ENCODE measurements at regions not wholly inside any gene's neighbourhood (a gene's known extent, or its start where the extent isn't known, plus 50 kb on each side); places are given as distances from the start of the nearest gene placed in this dataset.

DNA sequence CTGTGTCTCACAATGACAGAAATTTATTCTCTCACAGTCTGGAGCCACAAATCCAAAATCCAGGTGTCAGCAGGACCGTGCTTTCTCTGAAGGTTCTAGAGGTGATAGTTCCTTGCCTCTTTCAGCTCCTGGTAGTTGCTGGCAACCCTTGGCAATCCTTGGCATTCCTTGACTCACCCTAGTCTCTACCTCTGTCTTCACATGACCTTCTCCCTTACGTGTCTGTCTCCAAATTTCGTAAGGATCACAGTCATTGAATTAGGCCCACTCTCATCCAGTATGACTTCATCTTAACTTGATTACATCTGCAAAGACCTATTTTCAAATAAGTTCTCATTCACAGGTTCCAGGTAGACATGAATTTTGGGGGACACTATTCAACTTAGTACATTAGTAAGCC is 143.1 kb downstream of the CEP57L1 start:
- DNase-seq (no peak), ATAC-seq (replicated peaks) (no peak)
- Mint-ChIP-seq H3K4me3 (no peak overlapping the region), H3K36me3 (peaks cover 0 to 3% of the 10 kb centered on the region in 2 donors), H3K27ac (no peak overlapping the region), H3K4me1 (peaks cover 21 to 24% of the 10 kb centered on the region in 2 donors), H3K9me3 (peaks cover 8 to 9% of the 10 kb centered on the region in 2 donors), H3K27me3 (peaks cover 0 to 5% of the 10 kb centered on the region in 2 donors)

DNA sequence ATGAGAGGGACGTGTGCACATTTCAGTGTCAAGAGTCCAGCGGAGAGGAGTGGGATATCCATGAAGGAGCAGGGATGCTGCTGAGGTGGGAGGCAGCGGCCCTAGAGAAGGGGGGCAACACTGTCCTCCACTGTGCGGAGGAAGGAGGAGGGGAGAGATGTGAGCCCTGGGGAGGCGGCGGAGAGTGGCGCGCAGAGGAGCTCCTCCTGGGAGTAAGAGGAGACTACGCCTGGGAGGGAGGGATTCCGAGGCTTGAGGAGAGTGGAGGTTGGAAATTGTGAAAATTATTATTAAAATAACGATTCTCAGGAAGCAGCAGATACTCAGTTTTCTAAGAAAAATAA is 142.7 kb downstream of the CEP57L1 start:
- Mint-ChIP-seq H3K9me3 (peaks cover 8 to 9% of the 10 kb centered on the region in 2 donors), H3K27ac (no peak overlapping the region), H3K4me3 (no peak overlapping the region)

GRCh38 chr6:109237077-109237985 is 142.0 kb downstream of the CEP57L1 start:
- peak; percentile 5 for DNase-seq
- Mint-ChIP-seq H3K27me3 (peaks cover 0 to 5% of the 10 kb centered on the region in 2 donors), H3K36me3 (peaks cover 0 to 3% of the 10 kb centered on the region in 2 donors), H3K4me3 (peak overlapping the region; percentile 11 to 41), H3K9me3 (peaks cover 8 to 9% of the 10 kb centered on the region in 2 donors), H3K27ac (peak overlapping the region; percentile 14), H3K4me1 (peaks cover 21 to 24% of the 10 kb centered on the region in 2 donors)
- ATAC-seq (replicated peaks): peak; percentile 88 to 90

More for the DNA sequence above, 142.7 kb downstream of the CEP57L1 start:
- ATAC-seq (replicated peaks) (no peak), DNase-seq (no peak)
- Mint-ChIP-seq H3K4me1 (peaks cover 21 to 24% of the 10 kb centered on the region in 2 donors), H3K27me3 (peaks cover 0 to 5% of the 10 kb centered on the region in 2 donors), H3K36me3 (peaks cover 0 to 3% of the 10 kb centered on the region in 2 donors)

GRCh38 chr6:109236115-109237076 is 141.1 kb downstream of the CEP57L1 start:
- ATAC-seq (replicated peaks): peak; percentile 85 to 91
- DNase-seq: peak; percentile 21

DNA sequence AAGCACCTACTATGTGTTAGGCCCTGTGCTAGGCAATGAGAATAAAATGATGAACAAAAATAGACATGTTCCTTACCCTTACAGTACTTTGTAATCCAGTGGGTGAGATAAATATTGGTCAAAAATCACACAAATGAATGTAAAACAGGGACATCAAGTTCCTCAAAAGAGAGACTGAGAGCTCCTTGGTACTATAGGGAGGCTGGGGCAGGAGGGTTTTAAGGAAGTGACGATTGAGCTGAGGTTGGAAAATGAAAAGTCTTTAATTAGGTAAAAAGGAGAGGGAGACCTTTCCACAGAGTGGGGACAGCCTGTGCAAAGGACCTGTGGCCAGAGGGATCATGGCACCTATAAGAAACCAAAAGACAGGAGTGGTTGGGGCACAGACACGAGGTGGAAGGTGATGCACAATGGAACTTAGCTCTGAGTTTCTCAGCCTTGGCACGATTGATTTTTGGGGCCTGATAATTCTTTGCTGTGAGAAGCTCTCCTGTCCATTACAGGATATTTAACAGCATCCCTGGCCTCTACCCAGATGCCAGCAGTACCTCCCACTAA is 140.3 kb downstream of the CEP57L1 start:
- peaks cover 0 to 3% of the 10 kb centered on the region in 2 donors for H3K36me3 Mint-ChIP-seq
- peaks cover 8 to 9% of the 10 kb centered on the region in 2 donors for H3K9me3 Mint-ChIP-seq
- no peak for DNase-seq
- H3K27ac Mint-ChIP-seq: no peak overlapping the region
- no peak overlapping the region for H3K4me3 Mint-ChIP-seq
- H3K4me1 Mint-ChIP-seq: peaks cover 21 to 24% of the 10 kb centered on the region in 2 donors
- H3K27me3 Mint-ChIP-seq: peaks cover 0 to 5% of the 10 kb centered on the region in 2 donors
- no peak for ATAC-seq (replicated peaks)

More at GRCh38 chr6:109236115-109237076, 141.1 kb downstream of the CEP57L1 start:
- peak overlapping the region; percentile 14 for H3K27ac Mint-ChIP-seq
- H3K9me3 Mint-ChIP-seq: peaks cover 8 to 9% of the 10 kb centered on the region in 2 donors
- peak overlapping the region; percentile 41 to 61 for H3K4me3 Mint-ChIP-seq
- peaks cover 21 to 24% of the 10 kb centered on the region in 2 donors for H3K4me1 Mint-ChIP-seq
- H3K27me3 Mint-ChIP-seq: peaks cover 0 to 5% of the 10 kb centered on the region in 2 donors
- peaks cover 0 to 3% of the 10 kb centered on the region in 2 donors for H3K36me3 Mint-ChIP-seq

DNA sequence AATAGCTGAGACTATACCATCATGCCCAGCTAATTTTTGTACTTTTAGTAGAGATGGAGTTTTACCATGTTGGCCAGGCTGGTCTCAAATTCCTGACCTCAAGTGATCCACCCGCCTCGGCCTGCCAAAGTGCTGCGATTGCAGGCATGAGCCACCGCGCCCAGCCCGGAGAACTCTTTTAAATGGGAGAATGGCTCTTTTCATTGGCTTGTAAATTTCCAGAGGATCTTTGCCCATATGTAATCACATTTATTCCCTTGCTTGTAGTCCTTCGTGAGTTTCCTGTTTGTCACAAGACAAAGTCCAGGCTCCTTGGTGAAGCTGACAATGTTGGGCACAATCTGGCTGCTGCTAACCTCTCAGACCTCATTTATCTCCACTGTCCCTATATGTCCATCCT is 135.1 kb downstream of the CEP57L1 start:
- H3K4me1 Mint-ChIP-seq: peaks cover 0 to under 1% of the 10 kb centered on the region in 2 donors
- DNase-seq (no peak), ATAC-seq (replicated peaks) (no peak)
- no peak overlapping the region for H3K27ac Mint-ChIP-seq
- peaks cover 0 to 3% of the 10 kb centered on the region in 2 donors for H3K9me3 Mint-ChIP-seq
- no peaks in the 10 kb centered on the region for H3K36me3 Mint-ChIP-seq
- no peaks in the 10 kb centered on the region for H3K27me3 Mint-ChIP-seq
- no peak overlapping the region for H3K4me3 Mint-ChIP-seq

DNA sequence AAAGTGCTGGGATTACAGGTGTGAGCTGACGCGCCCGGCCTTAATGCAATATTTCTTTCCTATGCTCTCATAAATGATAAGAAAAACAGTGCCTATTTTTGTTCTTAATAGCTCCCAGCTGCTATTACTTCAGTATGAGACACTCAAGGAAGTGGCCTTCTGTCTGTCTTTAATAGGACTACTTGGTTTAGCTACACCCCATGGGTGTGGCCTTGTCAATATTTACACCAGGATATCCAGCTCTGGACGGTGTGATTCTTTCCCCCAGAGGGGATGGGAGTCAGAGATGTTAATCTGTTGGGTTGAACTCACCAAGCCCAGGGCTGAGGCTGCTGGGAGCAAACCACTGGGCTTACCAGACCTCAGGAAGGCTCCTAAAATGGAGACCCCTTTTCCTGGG is 134.2 kb downstream of the CEP57L1 start:
- no peak overlapping the region for H3K27ac Mint-ChIP-seq
- H3K27me3 Mint-ChIP-seq: no peaks in the 10 kb centered on the region
- H3K36me3 Mint-ChIP-seq: no peaks in the 10 kb centered on the region
- H3K4me1 Mint-ChIP-seq: no peaks in the 10 kb centered on the region
- no peak overlapping the region for H3K4me3 Mint-ChIP-seq
- DNase-seq: no peak
- ATAC-seq (replicated peaks): no peak
- H3K9me3 Mint-ChIP-seq: peaks cover 0 to 2% of the 10 kb centered on the region in 2 donors

DNA sequence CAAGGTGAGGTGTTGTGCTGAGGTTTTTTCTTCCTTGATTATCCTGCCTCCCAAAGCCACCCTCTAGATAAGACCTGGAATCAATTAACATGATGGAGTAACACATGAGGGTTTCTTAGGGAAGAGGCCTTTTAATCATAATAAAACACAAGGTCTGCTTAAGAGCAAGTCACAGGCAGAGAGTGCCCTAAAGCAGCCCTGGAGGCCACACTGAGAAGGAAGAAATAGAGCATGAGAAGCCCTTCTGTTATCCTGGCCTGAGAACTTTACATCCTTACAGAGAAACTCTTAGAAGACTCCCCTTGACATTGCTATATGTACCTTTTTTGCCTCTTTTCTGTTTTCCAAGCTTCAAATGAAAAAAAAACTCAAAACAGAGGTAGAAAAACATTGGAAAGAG is 132.3 kb downstream of the CEP57L1 start:
- H3K4me1 Mint-ChIP-seq: no peaks in the 10 kb centered on the region
- H3K27ac Mint-ChIP-seq: no peak overlapping the region

DNA sequence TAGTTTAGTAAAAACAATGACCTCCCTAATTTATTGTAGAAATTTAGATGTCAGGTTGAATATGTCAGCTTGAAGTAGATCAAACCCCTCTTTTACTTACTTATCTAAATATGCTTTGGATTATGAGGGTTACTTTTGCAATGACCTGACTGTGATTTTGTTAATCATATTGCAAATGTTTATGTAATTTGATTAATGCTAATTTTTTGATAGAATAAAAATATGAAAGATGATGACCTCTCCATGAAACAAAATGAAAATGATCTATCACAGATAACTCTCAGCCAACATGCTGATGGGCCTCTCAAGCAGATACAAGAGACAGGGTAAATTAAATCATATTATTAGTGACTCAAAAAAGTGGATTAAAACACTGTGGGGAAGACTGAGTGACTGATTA is 131.0 kb downstream of the CEP57L1 start:
- Mint-ChIP-seq H3K4me3 (no peak overlapping the region), H3K27ac (no peak overlapping the region), H3K27me3 (no peaks in the 10 kb centered on the region), H3K36me3 (no peaks in the 10 kb centered on the region), H3K9me3 (peaks cover 0 to 2% of the 10 kb centered on the region in 2 donors), H3K4me1 (no peaks in the 10 kb centered on the region)
- ATAC-seq (replicated peaks) (no peak), DNase-seq (no peak)

More for the DNA sequence above, 132.3 kb downstream of the CEP57L1 start:
- Mint-ChIP-seq H3K9me3 (peaks cover 0 to 2% of the 10 kb centered on the region in 2 donors), H3K27me3 (no peaks in the 10 kb centered on the region), H3K4me3 (no peak overlapping the region), H3K36me3 (no peaks in the 10 kb centered on the region)
- ATAC-seq (replicated peaks) (no peak), DNase-seq (no peak)

GRCh38 chr6:109225946-109226345 is 130.6 kb downstream of the CEP57L1 start:
- no peak overlapping the region for H3K27ac Mint-ChIP-seq
- no peak overlapping the region for H3K4me3 Mint-ChIP-seq
- DNase-seq (no peak), ATAC-seq (replicated peaks) (no peak)
- H3K4me1 Mint-ChIP-seq: no peaks in the 10 kb centered on the region
- peaks cover 0 to 2% of the 10 kb centered on the region in 2 donors for H3K9me3 Mint-ChIP-seq
- no peaks in the 10 kb centered on the region for H3K27me3 Mint-ChIP-seq
- no peaks in the 10 kb centered on the region for H3K36me3 Mint-ChIP-seq

- H3K36me3 Mint-ChIP-seq: no peaks in the 10 kb centered on the region
- H3K27me3 Mint-ChIP-seq: peaks cover 0 to 4% of the 10 kb centered on the region in 2 donors
- H3K4me3 Mint-ChIP-seq: no peak overlapping the region
- peaks cover 0 to 2% of the 10 kb centered on the region in 2 donors for H3K9me3 Mint-ChIP-seq
- ATAC-seq (replicated peaks) (no peak), DNase-seq (no peak)
- no peak overlapping the region for H3K27ac Mint-ChIP-seq
- H3K4me1 Mint-ChIP-seq: peaks cover 0 to 6% of the 10 kb centered on the region in 2 donors
Observed at GRCh38 chr6:109224994-109225393, 129.7 kb downstream of the CEP57L1 start.

DNA sequence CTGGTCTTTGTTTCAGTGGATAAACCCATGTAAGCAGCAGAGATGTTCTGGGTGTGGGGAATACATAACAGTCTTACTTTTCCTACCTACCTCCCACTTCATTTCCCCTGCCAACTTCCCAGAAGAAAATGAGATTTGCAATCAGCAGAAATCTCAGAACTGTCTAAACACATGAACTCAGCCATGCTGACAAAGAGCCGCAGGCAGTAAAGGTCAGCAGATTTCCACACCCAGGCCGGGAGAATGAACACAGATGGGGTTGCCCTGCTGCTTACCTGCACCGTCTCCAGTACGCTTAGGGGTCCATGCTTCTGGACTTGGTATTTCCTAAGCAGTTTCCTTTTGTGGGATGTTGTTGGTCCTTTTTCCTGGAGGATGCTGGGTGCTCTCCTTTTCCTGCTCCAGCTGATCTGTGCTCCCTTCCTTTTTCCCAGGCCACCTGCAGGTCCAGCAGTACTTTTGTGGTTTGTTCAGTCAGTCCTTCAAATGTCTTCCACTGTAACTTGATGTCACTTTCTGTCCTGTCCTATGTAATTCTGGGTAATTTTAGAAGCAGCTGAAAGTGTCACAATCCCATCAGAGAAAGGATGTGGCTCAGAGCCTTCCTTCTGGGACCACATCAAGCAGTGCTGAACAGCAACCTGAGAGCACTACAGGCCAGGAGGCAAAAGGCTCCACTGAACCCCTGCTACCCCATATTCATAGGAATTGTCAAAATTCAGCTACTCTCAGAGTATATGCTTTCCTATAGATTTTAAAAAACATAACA is 129.0 kb downstream of the CEP57L1 start:
- Mint-ChIP-seq H3K4me1 (peaks cover 0 to 6% of the 10 kb centered on the region in 2 donors), H3K9me3 (peaks cover 0 to 2% of the 10 kb centered on the region in 2 donors), H3K27ac (no peak overlapping the region), H3K36me3 (no peaks in the 10 kb centered on the region), H3K4me3 (no peak overlapping the region), H3K27me3 (peaks cover 0 to 4% of the 10 kb centered on the region in 2 donors)
- ATAC-seq (replicated peaks) (no peak), DNase-seq (no peak)

DNA sequence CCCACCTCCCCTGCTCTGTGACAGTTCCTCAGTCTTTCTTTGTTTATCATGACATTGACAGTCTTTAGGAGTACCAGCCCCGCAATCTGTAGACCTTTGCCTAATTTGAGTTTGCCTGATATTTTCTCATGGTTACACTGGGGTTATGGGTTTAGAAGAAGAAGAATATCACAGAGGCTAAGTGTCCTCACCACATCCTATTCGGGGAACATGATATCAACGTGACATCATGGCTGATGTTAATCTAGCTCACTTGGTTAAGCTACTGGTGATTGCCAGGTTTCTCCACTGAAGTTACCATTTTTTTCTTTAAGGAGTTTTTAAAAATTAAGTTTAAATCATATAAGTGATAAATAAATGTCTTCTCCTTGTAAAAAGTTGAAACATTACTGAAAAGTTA is 127.5 kb downstream of the CEP57L1 start:
- ATAC-seq (replicated peaks) (no peak), DNase-seq (no peak)
- H3K4me1 Mint-ChIP-seq: peaks cover 0 to 6% of the 10 kb centered on the region in 2 donors
- peaks cover 0 to 2% of the 10 kb centered on the region in 2 donors for H3K9me3 Mint-ChIP-seq
- no peaks in the 10 kb centered on the region for H3K36me3 Mint-ChIP-seq
- H3K4me3 Mint-ChIP-seq: no peak overlapping the region
- no peak overlapping the region for H3K27ac Mint-ChIP-seq
- peaks cover 0 to 4% of the 10 kb centered on the region in 2 donors for H3K27me3 Mint-ChIP-seq

Data from stimulated activated naive B cell treated with anti-CD40 and anti-IgM and Interleukin-4, amounts not matched to agents 10 μg/mL and 1 μg/mL and 100 μg/mL, for 72 hours (primary cell).